ENCODE measurements at regions not wholly inside any gene's neighbourhood (a gene's known extent, or its start where the extent isn't known, plus 50 kb on each side); places are given as distances from the start of the nearest gene placed in this dataset.
A peak's percentile ranks its signal among the peaks of the same experiment; 100 is the strongest.

DNA sequence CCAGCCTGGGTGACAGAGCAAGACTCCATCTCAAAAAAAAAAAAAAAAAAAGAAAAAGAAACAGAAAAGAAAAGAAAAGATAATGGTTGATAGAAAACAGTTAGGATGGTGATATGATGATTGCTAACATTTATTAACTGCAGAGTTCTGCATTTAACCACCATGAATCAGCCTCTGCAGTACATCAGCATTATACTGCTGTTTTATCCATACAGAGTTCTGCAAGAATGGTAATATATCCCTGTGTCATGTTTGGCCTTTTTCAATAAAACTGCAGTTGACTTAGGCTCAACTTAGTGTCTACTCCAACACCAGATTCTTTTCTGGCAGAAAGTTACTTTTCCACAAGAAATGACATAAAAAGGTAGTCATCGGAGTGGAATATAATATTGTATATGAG is 62.6 kb downstream of the DUSP6 start:
- H2AFZ ChIP-seq, result no peak overlapping the region
- H3K4me1 ChIP-seq, result no peaks in the 10 kb centered on the region
- TF ChIP-seq, protein P1, sequence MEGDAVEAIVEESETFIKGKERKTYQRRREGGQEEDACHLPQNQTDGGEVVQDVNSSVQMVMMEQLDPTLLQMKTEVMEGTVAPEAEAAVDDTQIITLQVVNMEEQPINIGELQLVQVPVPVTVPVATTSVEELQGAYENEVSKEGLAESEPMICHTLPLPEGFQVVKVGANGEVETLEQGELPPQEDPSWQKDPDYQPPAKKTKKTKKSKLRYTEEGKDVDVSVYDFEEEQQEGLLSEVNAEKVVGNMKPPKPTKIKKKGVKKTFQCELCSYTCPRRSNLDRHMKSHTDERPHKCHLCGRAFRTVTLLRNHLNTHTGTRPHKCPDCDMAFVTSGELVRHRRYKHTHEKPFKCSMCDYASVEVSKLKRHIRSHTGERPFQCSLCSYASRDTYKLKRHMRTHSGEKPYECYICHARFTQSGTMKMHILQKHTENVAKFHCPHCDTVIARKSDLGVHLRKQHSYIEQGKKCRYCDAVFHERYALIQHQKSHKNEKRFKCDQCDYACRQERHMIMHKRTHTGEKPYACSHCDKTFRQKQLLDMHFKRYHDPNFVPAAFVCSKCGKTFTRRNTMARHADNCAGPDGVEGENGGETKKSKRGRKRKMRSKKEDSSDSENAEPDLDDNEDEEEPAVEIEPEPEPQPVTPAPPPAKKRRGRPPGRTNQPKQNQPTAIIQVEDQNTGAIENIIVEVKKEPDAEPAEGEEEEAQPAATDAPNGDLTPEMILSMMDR (IDR thresholded peaks at IDR 0.05), result no peak
- no peak overlapping the region for H3K4me3 ChIP-seq (ENCODE audit: low read depth, low read length)
- H3K9me3 ChIP-seq (ENCODE audit: control insufficient read depth, low read length), result no peaks in the 10 kb centered on the region
- no peaks in the 10 kb centered on the region for H3K79me2 ChIP-seq
- no peak overlapping the region for H3K27ac ChIP-seq
- H3K36me3 ChIP-seq (ENCODE audit: control insufficient read depth, insufficient read depth, low read length), result no peaks in the 10 kb centered on the region
- H3K9ac ChIP-seq, result no peak overlapping the region
- no peak overlapping the region for H3K4me2 ChIP-seq (ENCODE audit: low read length)
- H3K27me3 ChIP-seq (ENCODE audit: control insufficient read depth, insufficient read depth, low read length), result no peaks in the 10 kb centered on the region

- no peak overlapping the region for H3K4me2 ChIP-seq (ENCODE audit: low read length)
- no peaks in the 10 kb centered on the region for H3K9me3 ChIP-seq (ENCODE audit: control insufficient read depth, low read length)
- no peaks in the 10 kb centered on the region for H3K4me1 ChIP-seq
- no peaks in the 10 kb centered on the region for H3K79me2 ChIP-seq
- no peak overlapping the region for H3K9ac ChIP-seq
- no peak overlapping the region for H2AFZ ChIP-seq
- no peaks in the 10 kb centered on the region for H3K27me3 ChIP-seq (ENCODE audit: control insufficient read depth, insufficient read depth, low read length)
- H3K36me3 ChIP-seq (ENCODE audit: control insufficient read depth, insufficient read depth, low read length), result no peaks in the 10 kb centered on the region
- TF ChIP-seq, protein P1 (IDR thresholded peaks at IDR 0.05), result no peak
- no peak overlapping the region for H3K4me3 ChIP-seq (ENCODE audit: low read depth, low read length)
- H3K27ac ChIP-seq, result no peak overlapping the region
Observed at GRCh38 chr12:89288959-89289358, 63.3 kb downstream of the DUSP6 start.

GRCh38 chr12:89286501-89286900 is 65.8 kb downstream of the DUSP6 start:
- H3K4me1 ChIP-seq, result no peaks in the 10 kb centered on the region
- H3K4me3 ChIP-seq (ENCODE audit: low read depth, low read length), result no peak overlapping the region
- no peak overlapping the region for H3K27ac ChIP-seq
- no peaks in the 10 kb centered on the region for H3K79me2 ChIP-seq
- H3K36me3 ChIP-seq (ENCODE audit: control insufficient read depth, insufficient read depth, low read length), result no peaks in the 10 kb centered on the region
- no peaks in the 10 kb centered on the region for H3K9me3 ChIP-seq (ENCODE audit: control insufficient read depth, low read length)
- H2AFZ ChIP-seq, result no peak overlapping the region
- TF ChIP-seq, protein P1 (IDR thresholded peaks at IDR 0.05), result no peak
- no peak overlapping the region for H3K4me2 ChIP-seq (ENCODE audit: low read length)
- H3K9ac ChIP-seq, result no peak overlapping the region
- H3K27me3 ChIP-seq (ENCODE audit: control insufficient read depth, insufficient read depth, low read length), result no peaks in the 10 kb centered on the region

DNA sequence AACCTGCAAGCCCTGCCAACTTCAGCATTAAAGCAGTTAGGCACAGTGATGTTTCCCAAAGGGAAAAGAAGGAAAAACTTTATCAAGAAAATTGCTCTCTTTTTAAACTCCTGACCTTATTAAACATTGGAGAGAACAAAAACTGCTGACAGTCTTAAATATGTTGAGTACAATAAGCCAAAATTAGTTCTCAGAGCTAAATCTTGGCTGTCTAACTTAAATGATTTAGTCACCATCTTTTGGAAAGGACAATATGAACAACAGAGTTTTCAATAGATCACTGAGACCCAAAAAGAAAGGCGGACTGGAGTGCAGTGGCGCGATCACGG is 70.8 kb downstream of the DUSP6 start:
- no peak overlapping the region for H3K9ac ChIP-seq
- no peak overlapping the region for H3K27ac ChIP-seq
- no peak overlapping the region for H3K4me3 ChIP-seq (ENCODE audit: low read depth, low read length)

More for the DNA sequence above, 70.8 kb downstream of the DUSP6 start:
- Histone ChIP-seq H2AFZ (peak overlapping the region; percentile 39), H3K9me3 (ENCODE audit: control insufficient read depth, low read length) (no peaks in the 10 kb centered on the region), H3K27me3 (ENCODE audit: control insufficient read depth, insufficient read depth, low read length) (no peaks in the 10 kb centered on the region), H3K79me2 (no peaks in the 10 kb centered on the region), H3K4me2 (ENCODE audit: low read length) (no peak overlapping the region), H3K36me3 (ENCODE audit: control insufficient read depth, insufficient read depth, low read length) (no peaks in the 10 kb centered on the region), H3K4me1 (no peaks in the 10 kb centered on the region)
- TF ChIP-seq, protein P1 (IDR thresholded peaks at IDR 0.05), result no peak
